Transverse colon (tissue), 4 donors: ENCODE measurements at regions not wholly inside any gene's neighbourhood (a gene's known extent, or its start where the extent isn't known, plus 50 kb on each side); places are given as distances from the start of the nearest gene placed in this dataset.

Experiments used
- DNase-seq: peaks from one replicate; pipeline ENCODE4 v3.0.0-alpha.2; 2019
- H3K27ac ChIP-seq, 4 donors: fragments of 200-600 bp; sonication (generic); 2 replicates each; pipeline ENCODE4 v1.5.1; 2016 to 2018; ENCODE audit warnings: inconsistent platforms in 4 of 4
- H3K27me3 ChIP-seq: fragments of 200-600 bp; sonication (generic); 2 replicates; pipeline ENCODE4 v1.5.1; 2017; ENCODE audit warnings: inconsistent platforms
- H3K36me3 ChIP-seq, 4 donors: fragments of 200-600 bp; sonication (generic); 2 replicates each; pipeline ENCODE4 v1.5.1; 2017 to 2019; ENCODE audit warnings: inconsistent platforms in 4 of 4
- H3K4me1 ChIP-seq, 4 donors: fragments of 200-600 bp; sonication (generic); 2 replicates each; pipeline ENCODE4 v1.5.1; 2017 to 2020; ENCODE audit warnings: inconsistent platforms in 4 of 4
- H3K4me3 ChIP-seq, 4 donors: fragments of 200-600 bp; sonication (generic); 1 replicate in 1 of 4; 2 replicates in 3 of 4; pipeline versions ENCODE4 v1.5.1 to v1.6.1; 2017 to 2019; ENCODE audit warnings: inconsistent platforms in 4 of 4
- H3K9me3 ChIP-seq, 2 donors: fragments of 200-600 bp; sonication (generic); 2 replicates each; pipeline ENCODE4 v1.5.1; 2017 to 2019; ENCODE audit warnings: inconsistent platforms in 2 of 2
- CTCF ChIP-seq, 5 experiments: fragments of 200-600 bp in 3 of 5; fragments of 450-650 bp in 2 of 5; sonication (generic) in 3 of 5; IDR thresholded peaks; 1 replicate in 2 of 5; 2 replicates in 3 of 5; pipeline ENCODE4 v1.5.1; 2016 to 2017; ENCODE audit warnings: antibody characterized with exemption in 5 of 5, inconsistent platforms in 3 of 5, mild to moderate bottlenecking in 2 of 5, moderate library complexity in 1 of 5
- EP300 ChIP-seq: sonication (generic); formaldehyde crosslinking; IDR thresholded peaks from one replicate; pipeline ENCODE4 v1.6.1; 2017; ENCODE audit warnings: antibody characterized with exemption, low read depth
- POLR2A ChIP-seq: fragments of 450-650 bp; IDR thresholded peaks from one replicate; pipeline ENCODE4 v1.6.1; 2016; ENCODE audit warnings: antibody characterized with exemption, mild to moderate bottlenecking, moderate library complexity
- POLR2AphosphoS5 ChIP-seq, 3 donors: sonication (generic); formaldehyde crosslinking; IDR thresholded peaks; one replicate each; pipeline ENCODE4 v1.6.1; 2016; ENCODE audit warnings: antibody characterized with exemption in 3 of 3
- WGBS, 2 donors: methylation state at CpG; one replicate each; pipeline ENCODE4 v1.1.5; 2018; ENCODE audit warnings: low coverage in 1 of 2; 5-methylcytosine and 5-hydroxymethylcytosine counted together
- in situ Hi-C, 4 donors: fragments of 200-750 bp; cut with MboI; loops; one replicate each; pipeline versions ENCODE4 v1.15.0 to v1.15.1; 2017; ENCODE audit warnings: low sequenced_read_pairs in 3 of 4, low pct_ligation_motif_present in 1 of 4, low pct_unique_long_range_greater_than_20kb in 1 of 4
- intact Hi-C: fragments of 100-400 bp; cut with DNase I; formaldehyde crosslinking; loops from one replicate; pipeline ENCODE4 v1.15.1; 2023; ENCODE audit warnings: low total_unique reads

- Histone ChIP-seq H3K36me3 (no peaks in the 10 kb centered on the region), H3K4me1 (no peaks in the 10 kb centered on the region), H3K9me3 (no peaks in the 10 kb centered on the region), H3K4me3 (no peak overlapping the region), H3K27ac (no peak overlapping the region), H3K27me3 (peaks cover 51% of the 10 kb centered on the region)
- in situ Hi-C loops (no loop called here), intact Hi-C loops (no loop called here)
- WGBS, 2 donors = 60 to 80% methylated on average over 1 to 13 of the region's 13 CpGs
- no peak for DNase-seq
- no peak for TF ChIP-seq POLR2AphosphoS5 (IDR thresholded peaks at IDR 0.05)
- TF ChIP-seq EP300 = no peak
- no peak for TF ChIP-seq POLR2A
- TF ChIP-seq CTCF (IDR thresholded peaks at IDR 0.05) = no peak
Observed at GRCh38 chr1:20405051-20405754, 80.8 kb downstream of the CAMK2N1 start.
